GM13977 (cell line): ENCODE measurements at regions not wholly inside any gene's neighbourhood (a gene's known extent, or its start where the extent isn't known, plus 50 kb on each side); places are given as distances from the start of the nearest gene placed in this dataset.
"Not testable (repeated sequence)": the region's sequence is repeated elsewhere in the genome, so short reads cannot be mapped to it uniquely, and the experiment has no call there.

Source experiments
- DNase-seq: peaks from one replicate; pipeline ENCODE4 v3.0.0; 2012; ENCODE audit warnings: low spot score
- CTCF ChIP-seq: IDR thresholded peaks from 2 replicates; pipeline ENCODE4 v1.5.1; 2012; ENCODE audit warnings: mild to moderate bottlenecking, control low read depth; ENCODE audit not compliant: insufficient read depth; ENCODE audit errors: extremely low read depth, missing control alignments
- in situ Hi-C: fragments of 300-500 bp; cut with MboI; formaldehyde crosslinking; loops from one replicate; pipeline ENCODE4 v1.12.0; 2022; ENCODE audit warnings: low sequenced_read_pairs, low pct_unique_long_range_greater_than_20kb, mixed read lengths, inconsistent platforms; ENCODE audit not compliant: unreplicated experiment

DNA sequence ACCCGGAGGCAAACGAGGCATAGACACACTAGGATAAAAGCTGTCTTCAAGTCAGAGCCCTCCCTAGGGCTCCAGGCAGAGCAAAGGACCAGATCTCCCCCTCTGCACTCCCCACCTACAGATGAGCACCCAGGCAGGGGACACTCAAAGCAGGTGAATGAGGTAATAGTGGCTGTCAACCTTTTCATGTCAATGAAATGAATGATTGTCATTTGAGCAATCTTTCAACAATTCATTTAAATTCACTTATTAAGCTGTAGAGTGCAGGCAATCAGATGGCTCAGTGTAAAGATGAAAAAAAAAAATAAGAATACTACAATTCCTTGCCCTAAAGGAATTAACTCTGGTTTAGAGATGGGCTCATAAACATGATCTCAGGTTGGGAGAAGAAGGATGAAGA, 427.8 kb upstream of the ISX start:
- in situ Hi-C loops = no loop called here
- no peak for DNase-seq
- no peak for TF ChIP-seq CTCF

DNA sequence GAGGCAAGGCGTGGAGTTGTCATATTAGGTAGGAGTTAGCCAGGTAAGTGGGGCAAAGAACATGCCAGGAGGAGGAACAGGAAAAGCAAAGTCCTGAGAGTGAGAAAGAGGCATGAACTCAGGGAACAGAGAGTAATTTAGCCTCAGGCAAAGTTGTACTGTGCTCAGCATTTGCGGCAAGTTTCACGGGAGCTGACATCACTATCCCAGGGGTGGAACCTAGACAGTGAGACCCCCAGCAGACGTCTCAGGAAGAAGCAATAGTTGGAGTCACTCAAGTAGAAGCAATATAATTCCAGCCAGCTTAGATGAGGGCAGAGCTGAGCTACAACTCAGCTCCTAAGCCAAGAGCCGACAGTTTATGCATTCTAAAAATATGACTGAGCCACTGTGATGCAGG, 426.0 kb upstream of the ISX start:
- TF ChIP-seq CTCF = no peak
- DNase-seq = no peak
- in situ Hi-C loops = no loop called here

DNA sequence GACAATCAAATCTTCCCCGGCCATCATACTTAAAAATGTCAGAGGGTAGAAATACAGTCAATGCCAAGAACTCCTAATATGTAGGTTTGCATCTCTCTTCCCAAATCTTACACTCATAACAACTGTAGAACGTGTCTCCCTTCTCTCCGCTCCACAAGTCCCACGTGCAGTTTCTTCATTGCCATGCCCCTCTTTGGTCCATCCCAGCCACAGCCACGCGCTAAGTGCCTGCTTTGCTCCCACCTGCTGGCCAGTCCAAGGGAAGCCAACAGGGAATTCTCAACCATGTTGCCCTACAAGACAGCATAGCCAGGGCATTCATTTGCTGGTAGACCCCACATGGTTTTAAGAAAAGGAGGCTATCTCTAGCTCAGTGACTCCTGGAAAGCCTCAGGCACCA, 420.6 kb upstream of the ISX start:
- DNase-seq = no peak
- in situ Hi-C loops = no loop called here
- TF ChIP-seq CTCF = no peak

- in situ Hi-C loops = no loop called here
- DNase-seq = no peak
- no peak for TF ChIP-seq CTCF
These were observed 397.0 kb upstream of the ISX start for GRCh38 chr22:34669001-34669400.

- in situ Hi-C loops, DNase-seq: not testable (repeated sequence)
These were observed 382.9 kb upstream of the ISX start for GRCh38 chr22:34683031-34683430.

- in situ Hi-C loops, DNase-seq: not testable (repeated sequence)
These were observed 381.7 kb upstream of the ISX start for GRCh38 chr22:34684278-34684677.

GRCh38 chr22:34687116-34687515, 378.8 kb upstream of the ISX start:
- no peak for TF ChIP-seq CTCF
- no peak for DNase-seq
- in situ Hi-C loops = no loop called here

DNA sequence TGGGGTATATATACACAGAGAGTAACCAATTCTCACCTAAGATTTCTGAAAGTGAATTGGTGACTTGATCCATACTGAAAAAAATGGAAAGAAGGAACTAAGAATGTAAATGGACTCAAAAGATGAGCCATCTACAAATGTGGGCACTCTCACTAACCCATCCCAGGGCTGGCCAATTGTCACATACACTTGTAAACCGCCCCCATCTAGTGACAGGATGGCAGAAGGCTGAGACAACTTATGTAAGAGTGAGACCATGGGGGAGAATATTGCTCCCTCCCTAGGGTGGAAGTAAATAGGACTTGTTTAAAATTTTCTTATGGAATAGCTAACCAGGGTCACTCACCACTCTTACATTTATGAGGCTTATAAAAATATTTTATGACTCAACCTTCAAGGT, 377.1 kb upstream of the ISX start:
- TF ChIP-seq CTCF = no peak
- no peak for DNase-seq
- in situ Hi-C loops = no loop called here
